GM23338 (cell line): ENCODE measurements at regions not wholly inside any gene's neighbourhood (a gene's known extent, or its start where the extent isn't known, plus 50 kb on each side); places are given as distances from the start of the nearest gene placed in this dataset.

Experiments used
- ATAC-seq: fragments of 200-7000 bp; cut with Tn5 transposase; 3 replicates; pipeline ENCODE4 v1.9.1; 2020
- DNase-seq: peaks from one replicate; pipeline ENCODE4 v3.0.0-alpha.2; 2015; ENCODE audit warnings: low spot score
- H2AFZ ChIP-seq: fragments of 200-600 bp; sonication (generic); 2 replicates; pipeline ENCODE4 v1.8.0; 2016; ENCODE audit warnings: antibody characterized with exemption, mild to moderate bottlenecking, moderate library complexity
- H3F3A ChIP-seq: fragments of 200-600 bp; sonication (generic); replicated peaks from 2 replicates; pipeline ENCODE4 v1.8.0; 2017; ENCODE audit warnings: antibody characterized with exemption, mixed run types, low read depth
- H3K27ac ChIP-seq: fragments of 200-600 bp; sonication (generic); 2 replicates; pipeline ENCODE4 v1.6.1; 2016; ENCODE audit warnings: low read depth
- H3K27me3 ChIP-seq: fragments of 200-600 bp; sonication (generic); 2 replicates; pipeline ENCODE4 v1.8.0; 2016; ENCODE audit warnings: mild to moderate bottlenecking, mixed run types, moderate library complexity; ENCODE audit not compliant: insufficient read depth
- H3K36me3 ChIP-seq: fragments of 200-600 bp; sonication (generic); 2 replicates; pipeline ENCODE4 v1.8.0; 2016; ENCODE audit warnings: mild to moderate bottlenecking; ENCODE audit not compliant: insufficient read depth
- H3K4me1 ChIP-seq: fragments of 200-600 bp; sonication (generic); 2 replicates; pipeline ENCODE4 v1.8.0; 2016; ENCODE audit warnings: mild to moderate bottlenecking, moderate library complexity; ENCODE audit not compliant: insufficient read depth
- H3K4me2 ChIP-seq: fragments of 200-600 bp; sonication (generic); 2 replicates; pipeline ENCODE4 v1.7.1; 2017; ENCODE audit warnings: mixed run types
- H3K4me3 ChIP-seq: fragments of 200-600 bp; sonication (generic); 2 replicates; pipeline ENCODE4 v1.6.1; 2016; ENCODE audit warnings: mixed run types
- H3K79me2 ChIP-seq: fragments of 200-600 bp; sonication (generic); replicated peaks from 2 replicates; pipeline ENCODE4 v1.8.0; 2017; ENCODE audit warnings: mild to moderate bottlenecking; ENCODE audit not compliant: insufficient read depth
- H3K9me2 ChIP-seq: fragments of 200-600 bp; sonication (generic); 2 replicates; pipeline ENCODE4 v1.8.0; 2017; ENCODE audit not compliant: insufficient read depth
- H4K20me1 ChIP-seq: fragments of 200-600 bp; sonication (generic); replicated peaks from 2 replicates; pipeline ENCODE4 v1.8.0; 2017; ENCODE audit warnings: mild to moderate bottlenecking; ENCODE audit not compliant: insufficient read depth
- H3K27ac Mint-ChIP-seq: 2 replicates; pipeline ENCODE4 v1.8.0; 2020; ENCODE audit warnings: inconsistent platforms, mild to moderate bottlenecking, moderate library complexity, mixed read lengths
- H3K27me3 Mint-ChIP-seq: 3 replicates; pipeline ENCODE4 v1.8.0; 2022; ENCODE audit warnings: low read depth, mild to moderate bottlenecking, moderate library complexity, mixed read lengths, inconsistent platforms; ENCODE audit not compliant: insufficient read depth, poor library complexity
- H3K36me3 Mint-ChIP-seq: 3 replicates; pipeline ENCODE4 v1.8.0; 2021; ENCODE audit warnings: low read depth, mild to moderate bottlenecking, inconsistent platforms, moderate library complexity, mixed read lengths
- H3K4me1 Mint-ChIP-seq: 3 replicates; pipeline ENCODE4 v1.8.0; 2020; ENCODE audit warnings: mild to moderate bottlenecking, inconsistent platforms, mixed read lengths
- H3K4me3 Mint-ChIP-seq: 3 replicates; pipeline ENCODE4 v1.8.0; 2021; ENCODE audit warnings: moderate library complexity, mild to moderate bottlenecking, inconsistent platforms, mixed read lengths
- H3K9me3 Mint-ChIP-seq: 3 replicates; pipeline ENCODE4 v1.8.0; 2020; ENCODE audit warnings: moderate library complexity, mild to moderate bottlenecking, inconsistent platforms, mixed read lengths
- CREB1 ChIP-seq: fragments of 250-450 bp; sonication (Bioruptor Pico); IDR thresholded peaks from 2 replicates; pipeline ENCODE4 v1.5.0; 2020; ENCODE audit warnings: low read depth, mild to moderate bottlenecking, moderate library complexity
- ETS1 ChIP-seq: IDR thresholded peaks from 2 replicates; pipeline ENCODE4 v1.6.1; 2016; ENCODE audit warnings: antibody characterized with exemption
- EZH2 ChIP-seq: fragments of 200-600 bp; sonication (generic); IDR thresholded peaks from one replicate; pipeline ENCODE4 v1.8.0; 2017; ENCODE audit warnings: antibody characterized with exemption, mild to moderate bottlenecking, low read depth; ENCODE audit not compliant: unreplicated experiment
- JUNB ChIP-seq: IDR thresholded peaks from one replicate; pipeline ENCODE4 v1.6.1; 2016; ENCODE audit warnings: antibody characterized with exemption; ENCODE audit not compliant: unreplicated experiment
- NANOG ChIP-seq: IDR thresholded peaks from 2 replicates; pipeline ENCODE4 v1.6.1; 2016; ENCODE audit warnings: antibody characterized with exemption, borderline replicate concordance
- ZNF462 ChIP-seq: fragments of 250-450 bp; sonication (Bioruptor Pico); IDR thresholded peaks from 2 replicates; pipeline ENCODE4 v1.5.0; 2020; ENCODE audit warnings: mild to moderate bottlenecking, moderate library complexity

- TF ChIP-seq ZNF462 (CRISPR knock-in tag): no peak
- TF ChIP-seq NANOG: no peak
These were observed 55.8 kb upstream of the POMP start (continued) for GRCh38 chr13:28603043-28603664.

GRCh38 chr13:28602580-28602979, 56.4 kb upstream of the POMP start:
- Mint-ChIP-seq H3K27ac (0 out of 2 replicates have a peak overlapping the region, but pooled peaks have one; percentile 1), H3K4me1 (peaks cover 10% of the 10 kb centered on the region), H3K4me3 (no peak overlapping the region), H3K27me3 (no peaks in the 10 kb centered on the region), H3K9me3 (no peaks in the 10 kb centered on the region), H3K36me3 (no peaks in the 10 kb centered on the region)
- TF ChIP-seq ZNF462 (CRISPR knock-in tag): no peak
- no peak for TF ChIP-seq CREB1
- TF ChIP-seq ETS1: no peak
- no peak for TF ChIP-seq JUNB
- no peak for TF ChIP-seq EZH2
- ATAC-seq: no peak
- H3K27me3 ChIP-seq: no peaks in the 10 kb centered on the region
- H3K9me2 ChIP-seq: peaks cover 3% of the 10 kb centered on the region; the same call in 1 of the 2 replicates
- peak overlapping the region; percentile 94 for H2AFZ ChIP-seq
- no peak overlapping the region for H3K27ac ChIP-seq
- H3K4me2 ChIP-seq: no peak overlapping the region
- DNase-seq: no peak
- no peaks in the 10 kb centered on the region for H3K36me3 ChIP-seq
- H4K20me1 ChIP-seq: no peaks in the 10 kb centered on the region
- no peaks in the 10 kb centered on the region for H3F3A ChIP-seq
- no peaks in the 10 kb centered on the region for H3K79me2 ChIP-seq
- H3K4me3 ChIP-seq: no peak overlapping the region
- H3K4me1 ChIP-seq: no peaks in the 10 kb centered on the region
